Activated T-cell treated with anti-CD3 and anti-CD28 coated beads, Interleukin-2, amount 50 U/mL, for 72 hours (primary cell): ENCODE measurements at regions not wholly inside any gene's neighbourhood (a gene's known extent, or its start where the extent isn't known, plus 50 kb on each side); places are given as distances from the start of the nearest gene placed in this dataset.

Experiments used
- ATAC-seq, 2 donors: fragments of 150-1000 bp; cut with Tn5 transposase; replicated peaks in 1 of 2; 2 replicates each; pipeline ENCODE4 v1.10.0; 2021; ENCODE audit warnings: moderate library complexity in 2 of 2, mild to moderate bottlenecking in 1 of 2
- DNase-seq, 2 donors: peaks; one replicate each; pipeline ENCODE4 v3.0.0; 2021 to 2022; ENCODE audit warnings: mixed read lengths in 1 of 2
- H3K27ac Mint-ChIP-seq: one replicate; pipeline ENCODE4 v1.8.0; 2022; ENCODE audit warnings: mild to moderate bottlenecking, moderate library complexity, mixed read lengths
- H3K27me3 Mint-ChIP-seq: one replicate; pipeline ENCODE4 v1.8.0; 2022; ENCODE audit warnings: low read depth, mixed read lengths
- H3K36me3 Mint-ChIP-seq, 2 donors: one replicate each; pipeline ENCODE4 v1.8.0; 2022; ENCODE audit warnings: mixed read lengths in 2 of 2, mild to moderate bottlenecking in 1 of 2; ENCODE audit not compliant: insufficient read depth in 2 of 2
- H3K4me1 Mint-ChIP-seq: one replicate; pipeline ENCODE4 v1.8.0; 2022; ENCODE audit warnings: low read depth, mixed read lengths
- H3K4me3 Mint-ChIP-seq, 2 donors: one replicate each; pipeline ENCODE4 v1.8.0; 2022; ENCODE audit warnings: mild to moderate bottlenecking in 2 of 2, mixed read lengths in 2 of 2, moderate library complexity in 2 of 2
- H3K9me3 Mint-ChIP-seq, 2 donors: one replicate each; pipeline ENCODE4 v1.8.0; 2022; ENCODE audit warnings: mixed read lengths in 2 of 2

GRCh38 chr4:45985038-45985437, 138.8 kb downstream of the GABRG1 start:
- no peak for ATAC-seq
- no peak for DNase-seq
- H3K4me3 Mint-ChIP-seq = no peak overlapping the region
- H3K36me3 Mint-ChIP-seq = peaks cover 0 to 2% of the 10 kb centered on the region in 2 donors
- H3K4me1 Mint-ChIP-seq = no peaks in the 10 kb centered on the region
- H3K9me3 Mint-ChIP-seq = peaks cover 3 to 7% of the 10 kb centered on the region in 2 donors
- no peak overlapping the region for H3K27ac Mint-ChIP-seq
- H3K27me3 Mint-ChIP-seq = no peaks in the 10 kb centered on the region

- Mint-ChIP-seq H3K4me3 (no peak overlapping the region), H3K9me3 (peaks cover 9 to 14% of the 10 kb centered on the region in 2 donors), H3K27ac (no peak overlapping the region), H3K4me1 (no peaks in the 10 kb centered on the region), H3K27me3 (no peaks in the 10 kb centered on the region), H3K36me3 (no peaks in the 10 kb centered on the region)
- ATAC-seq (no peak), DNase-seq (no peak)
Measured at GRCh38 chr4:45971108-45971507, 152.7 kb downstream of the GABRG1 start.

DNA sequence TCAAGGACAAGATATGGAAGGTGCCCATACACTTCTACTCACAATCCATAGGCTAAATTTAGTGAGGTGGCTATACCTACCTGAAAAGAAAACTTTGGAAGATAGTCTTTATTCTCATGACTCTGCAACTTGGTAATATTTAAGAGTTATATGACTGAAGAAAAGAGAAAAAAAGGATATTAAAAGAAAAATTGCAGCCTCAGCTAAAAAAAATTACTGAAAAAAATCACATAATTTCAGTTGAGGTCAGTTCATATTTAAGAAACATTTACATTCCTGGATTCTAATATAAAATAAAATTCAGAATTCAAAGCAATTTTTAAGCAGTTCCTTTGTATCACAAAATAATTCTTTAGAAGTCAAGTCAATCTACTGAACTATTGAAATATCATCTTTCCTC, 166.5 kb downstream of the GABRG1 start:
- no peak for ATAC-seq
- Mint-ChIP-seq H3K27ac (no peak overlapping the region), H3K9me3 (peaks cover 4 to 8% of the 10 kb centered on the region in 2 donors), H3K36me3 (peaks cover 0 to 2% of the 10 kb centered on the region in 2 donors), H3K4me3 (no peak overlapping the region), H3K4me1 (no peaks in the 10 kb centered on the region), H3K27me3 (no peaks in the 10 kb centered on the region)
- DNase-seq = no peak

GRCh38 chr4:45954276-45954675, 169.6 kb downstream of the GABRG1 start:
- Mint-ChIP-seq H3K36me3 (no peaks in the 10 kb centered on the region), H3K4me1 (no peaks in the 10 kb centered on the region), H3K27me3 (no peaks in the 10 kb centered on the region), H3K27ac (no peak overlapping the region), H3K9me3 (peaks cover 0 to 6% of the 10 kb centered on the region in 2 donors), H3K4me3 (no peak overlapping the region)
- ATAC-seq = no peak
- no peak for DNase-seq

- no peak overlapping the region for H3K4me3 Mint-ChIP-seq
- no peaks in the 10 kb centered on the region for H3K36me3 Mint-ChIP-seq
- DNase-seq = no peak
- H3K4me1 Mint-ChIP-seq = no peaks in the 10 kb centered on the region
- peaks cover 6 to 12% of the 10 kb centered on the region in 2 donors for H3K9me3 Mint-ChIP-seq
- ATAC-seq = no peak
- H3K27ac Mint-ChIP-seq = no peak overlapping the region
- no peaks in the 10 kb centered on the region for H3K27me3 Mint-ChIP-seq
Measured at GRCh38 chr4:45951153-45951552, 172.7 kb downstream of the GABRG1 start.

- DNase-seq (no peak), ATAC-seq (no peak)
- Mint-ChIP-seq H3K4me1 (no peaks in the 10 kb centered on the region), H3K36me3 (no peaks in the 10 kb centered on the region), H3K4me3 (no peak overlapping the region), H3K27me3 (no peaks in the 10 kb centered on the region), H3K9me3 (peaks cover 6 to 11% of the 10 kb centered on the region in 2 donors), H3K27ac (no peak overlapping the region)
Measured at GRCh38 chr4:45946699-45947098, 177.2 kb downstream of the GABRG1 start.

GRCh38 chr4:45944000-45944399, 179.9 kb downstream of the GABRG1 start:
- no peak for ATAC-seq
- Mint-ChIP-seq H3K27ac (no peak overlapping the region), H3K36me3 (peaks cover 0 to 2% of the 10 kb centered on the region in 2 donors), H3K9me3 (peaks cover 10 to 16% of the 10 kb centered on the region in 2 donors), H3K27me3 (no peaks in the 10 kb centered on the region), H3K4me1 (no peaks in the 10 kb centered on the region), H3K4me3 (no peak overlapping the region)
- no peak for DNase-seq

GRCh38 chr4:45939056-45939455, 184.8 kb downstream of the GABRG1 start:
- ATAC-seq = no peak
- Mint-ChIP-seq H3K4me1 (no peaks in the 10 kb centered on the region), H3K36me3 (peaks cover 0 to 2% of the 10 kb centered on the region in 2 donors)

DNA sequence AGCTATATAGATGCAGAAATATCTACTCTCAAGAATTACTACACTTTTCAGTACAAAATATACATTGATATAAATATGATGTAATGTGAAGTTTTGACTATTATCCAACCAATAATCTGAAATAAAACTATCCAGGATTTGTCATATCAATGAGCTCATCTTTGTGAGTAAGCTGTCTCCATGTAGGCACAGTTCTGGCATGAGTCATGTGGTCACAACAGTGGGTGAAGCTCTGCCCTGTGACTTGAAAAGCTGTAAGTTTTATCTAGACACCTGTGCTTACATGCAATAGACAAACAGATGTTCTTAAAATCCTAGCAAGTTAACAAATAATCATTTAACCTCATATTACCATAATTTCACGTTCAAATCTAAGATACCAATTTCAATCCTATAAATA, 192.7 kb downstream of the GABRG1 start:
- Mint-ChIP-seq H3K27ac (no peak overlapping the region), H3K4me3 (no peak overlapping the region), H3K27me3 (no peaks in the 10 kb centered on the region), H3K36me3 (no peaks in the 10 kb centered on the region), H3K9me3 (no peaks in the 10 kb centered on the region), H3K4me1 (no peaks in the 10 kb centered on the region)
- ATAC-seq (no peak), DNase-seq (no peak)

More at GRCh38 chr4:45939056-45939455, 184.8 kb downstream of the GABRG1 start:
- DNase-seq = no peak
- H3K9me3 Mint-ChIP-seq = peaks cover 4 to 5% of the 10 kb centered on the region in 2 donors
- H3K4me3 Mint-ChIP-seq = no peak overlapping the region
- H3K27ac Mint-ChIP-seq = no peak overlapping the region
- no peaks in the 10 kb centered on the region for H3K27me3 Mint-ChIP-seq

DNA sequence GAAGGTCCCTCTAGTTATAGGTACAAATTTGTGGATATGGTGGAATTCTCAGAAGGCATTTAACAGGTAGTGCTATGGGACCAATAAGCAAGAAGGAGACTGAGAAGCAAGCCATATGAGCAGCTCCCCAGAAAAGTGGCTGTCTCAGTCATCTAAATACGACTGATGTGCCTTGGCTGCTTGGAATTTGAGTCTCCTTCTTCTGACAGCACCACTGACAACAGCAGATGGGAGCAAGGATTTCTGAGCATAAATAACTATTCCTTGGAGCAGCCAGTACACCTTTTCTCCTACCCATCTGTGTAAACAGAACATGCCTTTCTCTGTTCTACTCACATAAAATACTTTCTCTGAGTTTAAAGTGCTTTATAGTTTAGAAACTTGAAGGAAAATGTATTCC, 196.2 kb downstream of the GABRG1 start:
- peaks cover 6 to 7% of the 10 kb centered on the region in 2 donors for H3K9me3 Mint-ChIP-seq
- no peaks in the 10 kb centered on the region for H3K27me3 Mint-ChIP-seq
- ATAC-seq (no peak), DNase-seq (no peak)
- H3K27ac Mint-ChIP-seq = no peak overlapping the region
- peaks cover 0 to 1% of the 10 kb centered on the region in 2 donors for H3K36me3 Mint-ChIP-seq
- no peak overlapping the region for H3K4me3 Mint-ChIP-seq
- no peaks in the 10 kb centered on the region for H3K4me1 Mint-ChIP-seq

DNA sequence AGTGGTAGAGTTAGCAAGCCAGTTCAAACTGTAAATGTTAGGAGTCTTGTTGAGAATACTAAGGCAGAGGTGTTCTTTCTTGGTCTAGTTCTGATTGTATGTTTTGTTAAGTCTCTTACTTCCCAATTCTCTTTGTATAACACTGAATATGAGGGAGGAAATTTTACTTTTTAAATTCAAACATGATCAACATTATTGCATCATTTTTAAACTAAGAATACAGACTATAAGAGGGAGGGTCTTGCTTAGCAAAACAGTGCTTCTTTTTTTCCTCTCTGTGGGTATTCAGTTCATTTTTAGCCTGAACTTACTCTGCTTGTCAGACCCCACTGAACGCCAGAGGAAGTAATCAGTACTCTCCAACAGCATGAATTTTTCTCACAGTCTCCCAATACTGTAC, 198.0 kb downstream of the GABRG1 start:
- DNase-seq (no peak), ATAC-seq (no peak)
- H3K36me3 Mint-ChIP-seq = peaks cover 0 to 1% of the 10 kb centered on the region in 2 donors
- H3K27ac Mint-ChIP-seq = no peak overlapping the region
- no peaks in the 10 kb centered on the region for H3K4me1 Mint-ChIP-seq
- peaks cover 6 to 7% of the 10 kb centered on the region in 2 donors for H3K9me3 Mint-ChIP-seq
- H3K27me3 Mint-ChIP-seq = no peaks in the 10 kb centered on the region
- no peak overlapping the region for H3K4me3 Mint-ChIP-seq

DNA sequence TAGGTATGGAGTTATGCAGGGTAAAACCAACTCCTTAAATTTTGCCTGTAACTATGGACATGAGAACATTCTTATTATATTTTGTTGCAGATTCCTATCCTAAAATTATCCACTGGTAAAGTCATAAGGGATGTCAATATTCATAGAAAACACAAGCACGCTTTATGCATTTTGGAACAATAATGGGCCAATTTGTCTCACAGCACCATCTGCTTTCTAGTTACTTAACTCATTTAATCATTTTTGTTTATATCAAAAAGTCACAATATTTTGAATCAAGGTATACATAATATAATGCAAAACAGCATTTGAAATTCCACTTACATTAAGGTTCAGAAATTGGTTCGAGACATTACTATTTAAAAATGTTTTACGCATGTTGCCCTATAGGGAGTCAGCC, 203.0 kb downstream of the GABRG1 start:
- no peaks in the 10 kb centered on the region for H3K4me1 Mint-ChIP-seq
- H3K36me3 Mint-ChIP-seq = peaks cover 0 to 1% of the 10 kb centered on the region in 2 donors
- ATAC-seq = no peak
- H3K4me3 Mint-ChIP-seq = no peak overlapping the region
- no peak for DNase-seq
- H3K27ac Mint-ChIP-seq = no peak overlapping the region
- H3K27me3 Mint-ChIP-seq = no peaks in the 10 kb centered on the region
- peaks cover 7 to 13% of the 10 kb centered on the region in 2 donors for H3K9me3 Mint-ChIP-seq

- DNase-seq (no peak), ATAC-seq (no peak)
- no peaks in the 10 kb centered on the region for H3K4me1 Mint-ChIP-seq
- no peaks in the 10 kb centered on the region for H3K36me3 Mint-ChIP-seq
- H3K27me3 Mint-ChIP-seq = no peaks in the 10 kb centered on the region
- no peak overlapping the region for H3K27ac Mint-ChIP-seq
- H3K9me3 Mint-ChIP-seq = peaks cover 5 to 9% of the 10 kb centered on the region in 2 donors
- H3K4me3 Mint-ChIP-seq = no peak overlapping the region
Measured at GRCh38 chr4:45910511-45910910, 213.3 kb downstream of the GABRG1 start.

DNA sequence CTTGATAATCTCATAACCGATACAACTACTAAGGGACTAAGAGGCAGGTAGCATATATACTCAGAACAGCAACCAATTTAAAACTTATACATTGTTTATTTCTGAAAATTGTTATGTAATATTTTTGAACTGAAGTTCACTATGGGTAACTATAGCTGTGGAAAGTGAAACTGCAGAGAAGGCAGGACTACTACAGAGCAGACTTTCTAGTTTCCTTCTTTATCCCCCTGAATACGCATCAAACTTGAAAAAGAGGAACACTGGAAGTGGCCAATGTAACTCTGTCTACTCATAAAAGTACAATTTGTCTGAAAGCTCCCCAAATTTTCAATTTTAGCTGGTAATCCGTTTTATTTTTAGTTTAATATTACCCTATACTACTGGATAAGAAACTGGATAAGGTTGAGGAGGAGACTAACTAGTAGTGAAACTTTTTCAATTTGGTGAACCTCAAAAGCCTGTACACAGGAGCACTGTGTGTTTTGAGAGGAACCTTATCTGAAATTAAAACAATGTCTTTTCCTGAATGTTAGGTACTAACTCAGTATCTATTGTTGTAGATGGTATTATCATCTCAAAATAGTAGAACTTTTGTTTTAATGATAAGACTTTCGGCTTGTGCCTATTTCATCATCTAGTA, 225.8 kb downstream of the GABRG1 start:
- Mint-ChIP-seq H3K27ac (no peak overlapping the region), H3K36me3 (peaks cover 0 to 1% of the 10 kb centered on the region in 2 donors), H3K27me3 (no peaks in the 10 kb centered on the region), H3K4me1 (no peaks in the 10 kb centered on the region), H3K4me3 (no peak overlapping the region), H3K9me3 (peaks cover 2 to 4% of the 10 kb centered on the region in 2 donors)
- ATAC-seq = no peak
- no peak for DNase-seq
